Stimulated activated naive CD8-positive, alpha-beta T cell treated with anti-CD3 and anti-CD28 coated beads, Interleukin-15, Interleukin-2, amounts not matched to agents 100 U/mL and 50 U/mL, for 24 hours (primary cell): ENCODE measurements at regions not wholly inside any gene's neighbourhood (a gene's known extent, or its start where the extent isn't known, plus 50 kb on each side); places are given as distances from the start of the nearest gene placed in this dataset.

ENCODE experiments used
- ATAC-seq: fragments of 150-1000 bp; cut with Tn5 transposase; one replicate; pipeline ENCODE4 v1.10.0; 2021
- DNase-seq: peaks from one replicate; pipeline ENCODE4 v3.0.0; 2021

DNA sequence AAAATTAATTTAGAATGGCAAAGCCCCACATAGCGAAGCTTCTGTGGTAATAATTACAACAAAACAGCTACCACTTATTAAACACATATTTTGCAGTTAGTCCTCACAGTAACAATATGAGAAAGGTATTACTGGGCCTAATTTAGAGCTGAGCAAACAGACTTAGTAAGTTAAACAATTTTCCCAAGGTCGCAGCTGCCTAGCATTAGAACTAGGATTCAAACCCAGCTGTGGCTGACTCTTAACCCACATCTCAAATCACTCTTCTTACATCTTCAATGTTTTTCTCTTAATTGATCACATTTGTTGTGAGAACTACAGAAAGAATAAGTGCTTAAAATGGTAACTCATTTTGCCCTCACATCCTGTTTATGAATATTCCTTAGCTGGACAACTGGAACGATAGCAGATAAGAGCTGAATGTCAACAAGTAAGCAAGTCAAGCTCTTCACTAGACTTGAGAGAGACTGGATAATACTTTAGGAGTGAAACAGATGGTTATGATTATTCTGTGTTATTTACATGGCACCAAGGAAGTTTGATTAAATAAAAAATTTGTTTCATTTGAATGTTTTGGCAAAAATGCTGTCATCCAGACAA, 59.4 kb upstream of the TMEM17 start:
- no peak for DNase-seq
- ATAC-seq = no peak

DNA sequence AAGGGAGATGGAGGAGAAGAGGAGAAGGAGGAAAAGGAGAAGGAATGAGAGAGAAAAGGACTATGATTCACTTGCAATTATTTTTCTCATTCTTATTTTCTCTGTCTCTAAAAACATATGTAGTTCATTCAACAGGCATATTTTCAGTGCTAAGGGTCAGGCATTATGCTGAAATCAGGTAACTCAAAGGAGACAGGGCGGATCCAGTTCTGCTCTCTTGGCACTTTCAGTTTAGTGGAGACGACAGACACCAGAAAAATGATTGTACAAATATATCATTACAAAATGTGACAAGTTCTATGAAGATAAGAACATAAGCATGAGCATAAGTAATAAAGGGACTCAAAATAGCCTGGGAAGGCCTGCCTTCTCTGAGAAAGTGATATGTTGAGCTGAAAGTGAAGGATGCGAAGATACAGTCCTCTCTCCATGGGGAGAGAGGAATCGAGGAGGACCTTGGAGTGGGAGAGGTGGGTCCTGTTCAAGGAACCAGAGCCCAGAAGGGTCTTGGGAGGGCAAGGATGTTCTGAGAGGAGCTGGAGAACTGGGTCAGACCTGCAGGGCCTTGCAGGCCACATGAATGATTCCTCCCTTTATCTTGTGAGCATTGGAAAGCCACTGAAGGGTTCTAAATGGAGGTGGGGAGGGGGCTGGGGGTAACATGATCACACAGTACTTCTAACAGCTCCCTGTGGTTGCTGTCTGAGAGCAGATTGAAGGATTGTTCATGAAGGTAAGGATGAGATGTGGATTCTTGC, 58.6 kb upstream of the TMEM17 start:
- DNase-seq (no peak), ATAC-seq (no peak)

DNA sequence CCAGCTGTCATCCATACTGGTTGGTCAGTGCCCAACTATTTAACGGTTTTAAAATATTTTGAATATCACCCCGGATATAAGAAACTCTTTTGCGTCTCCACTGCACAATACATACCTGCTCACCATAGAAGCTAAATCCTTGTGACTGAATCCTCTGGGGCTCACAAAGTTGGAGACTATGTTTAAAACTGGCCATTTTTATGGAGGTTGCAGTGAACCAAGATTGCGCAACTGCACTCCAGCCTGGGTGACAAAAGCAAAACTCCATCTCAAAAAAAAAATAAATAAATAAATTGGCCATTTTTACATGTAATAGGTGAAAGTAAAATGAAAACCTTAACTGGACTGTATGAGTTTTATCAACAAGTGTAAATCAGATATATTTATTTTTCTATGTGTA, 55.6 kb upstream of the TMEM17 start:
- DNase-seq = no peak
- no peak for ATAC-seq

DNA sequence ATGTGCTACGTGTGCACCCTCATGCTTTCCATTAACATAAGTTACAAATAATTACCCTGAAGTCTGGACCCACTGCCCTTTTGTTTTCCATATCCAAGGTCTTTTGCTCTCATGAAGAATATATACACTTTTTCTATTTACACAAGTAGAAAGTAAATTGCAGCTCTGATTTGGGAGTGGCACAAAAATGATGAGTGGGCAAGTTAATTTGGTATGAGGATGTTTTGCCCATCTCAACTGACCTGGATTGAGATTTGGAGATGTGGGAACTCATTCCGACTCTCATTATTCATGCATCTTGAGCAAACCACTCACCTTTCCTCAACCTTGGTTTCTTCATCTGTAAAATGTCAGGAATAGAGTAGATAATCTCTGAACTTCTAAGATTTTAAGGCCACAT, 53.6 kb upstream of the TMEM17 start:
- ATAC-seq (no peak), DNase-seq (no peak)

DNA sequence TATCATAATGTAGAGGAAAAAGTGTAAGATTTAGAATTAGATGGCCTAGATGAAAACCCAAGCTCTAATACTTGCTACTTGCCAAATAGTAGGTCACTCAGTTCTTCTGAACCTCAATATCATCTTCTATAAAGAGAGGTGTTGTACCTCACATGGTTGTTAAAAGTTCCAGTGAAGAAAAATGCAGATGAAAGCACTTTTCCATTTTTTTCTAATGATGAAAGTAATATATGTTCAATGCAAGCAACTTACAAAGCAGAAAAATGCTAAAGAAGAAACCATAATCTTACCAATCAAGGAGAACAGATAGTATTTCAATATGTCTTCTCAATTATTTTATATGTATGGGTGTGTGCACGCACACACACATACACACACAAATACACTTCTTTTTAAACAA, 52.7 kb upstream of the TMEM17 start:
- DNase-seq = no peak
- ATAC-seq = no peak

DNA sequence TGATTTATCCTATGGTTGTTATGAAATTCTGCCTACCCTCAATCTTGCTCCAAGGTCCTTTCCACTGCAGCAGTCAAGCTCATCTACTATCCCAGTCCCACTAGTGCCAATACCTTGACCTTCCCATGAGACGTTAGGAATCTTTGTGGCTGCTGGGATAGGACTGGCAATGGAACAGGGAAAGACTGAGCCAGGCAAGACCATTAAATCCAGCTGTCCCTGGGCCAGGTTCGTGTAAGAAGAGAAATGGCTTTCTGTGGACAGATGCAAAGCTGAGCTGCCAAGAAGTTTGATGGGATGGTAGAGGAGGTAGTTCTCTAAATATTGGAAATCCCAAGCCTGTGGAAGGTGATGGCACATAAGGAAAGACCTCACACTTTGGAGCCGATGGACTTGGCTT, 50.1 kb upstream of the TMEM17 start:
- ATAC-seq (no peak), DNase-seq (no peak)
